CD4-positive, alpha-beta T cell (primary cell): ENCODE measurements at regions not wholly inside any gene's neighbourhood (a gene's known extent, or its start where the extent isn't known, plus 50 kb on each side); places are given as distances from the start of the nearest gene placed in this dataset.
"Not testable (repeated sequence)": the region's sequence is repeated elsewhere in the genome, so short reads cannot be mapped to it uniquely, and the experiment has no call there.

Source experiments
- ATAC-seq: fragments of 200-7000 bp; cut with Tn5 transposase; one replicate; pipeline ENCODE4 v1.10.0; 2022; ENCODE audit warnings: mild to moderate bottlenecking; ENCODE audit not compliant: poor library complexity
- CTCF ChIA-PET: fragments of 350-600 bp; sonication (Branson Sonifier 250); formaldehyde crosslinking; loops from one replicate; lab custom pipeline; 2021; ENCODE audit warnings: antibody characterized with exemption, inconsistent platforms; lab: Charles Lee
- POLR2A ChIA-PET: fragments of 350-600 bp; sonication (Branson Sonifier 250); formaldehyde crosslinking; loops from one replicate; lab custom pipeline; 2021; ENCODE audit warnings: antibody characterized with exemption, inconsistent platforms; lab: Charles Lee
- DNase-seq, 14 experiments: peaks; one replicate each; pipeline ENCODE4 v3.0.0-alpha.2; 2013 to 2020; ENCODE audit warnings: mixed read lengths in 2 of 14
- H3K27ac ChIP-seq, 2 donors: one replicate each; pipeline versions ENCODE4 v1.5.1 to v1.7.0; 2013; ENCODE audit warnings: low read length in 2 of 2, low read depth in 1 of 2, mild to moderate bottlenecking in 1 of 2
- H3K27me3 ChIP-seq, 2 experiments: 1 replicate in 1 of 2; 2 replicates in 1 of 2; pipeline versions ENCODE4 v1.6.1 to v1.7.0; 2013; ENCODE audit warnings: low read length in 2 of 2, control low read depth in 1 of 2, mild to moderate bottlenecking in 1 of 2, moderate library complexity in 1 of 2; ENCODE audit not compliant: insufficient read depth in 2 of 2, control insufficient read depth in 1 of 2
- H3K36me3 ChIP-seq: one replicate; pipeline ENCODE4 v1.6.1; 2013; ENCODE audit warnings: low read length, control low read depth; ENCODE audit not compliant: insufficient read depth
- H3K4me1 ChIP-seq: one replicate; pipeline ENCODE4 v1.6.1; 2013; ENCODE audit warnings: low read length, control low read depth; ENCODE audit not compliant: insufficient read depth
- H3K4me3 ChIP-seq: one replicate; pipeline ENCODE4 v1.5.1; 2013; ENCODE audit warnings: mild to moderate bottlenecking, low read length, moderate library complexity
- H3K9me3 ChIP-seq, 2 experiments: 1 replicate in 1 of 2; 2 replicates in 1 of 2; pipeline versions ENCODE4 v1.6.1 to v1.7.0; 2013; ENCODE audit warnings: low read length in 2 of 2, mild to moderate bottlenecking in 2 of 2, control low read depth in 1 of 2, moderate library complexity in 1 of 2; ENCODE audit not compliant: control insufficient read depth in 1 of 2, insufficient read depth in 1 of 2
- H3K27ac Mint-ChIP-seq: one replicate; pipeline ENCODE4 v1.8.0; 2020; ENCODE audit warnings: mixed read lengths
- H3K27me3 Mint-ChIP-seq: one replicate; pipeline ENCODE4 v1.8.0; 2021; ENCODE audit warnings: mixed read lengths
- H3K36me3 Mint-ChIP-seq: one replicate; pipeline ENCODE4 v1.8.0; 2021; ENCODE audit warnings: low read depth, mixed read lengths
- H3K4me1 Mint-ChIP-seq: one replicate; pipeline ENCODE4 v1.8.0; 2021; ENCODE audit warnings: low read depth, mixed read lengths
- H3K4me3 Mint-ChIP-seq: one replicate; pipeline ENCODE4 v1.8.0; 2020; ENCODE audit warnings: mild to moderate bottlenecking, mixed read lengths
- H3K9me3 Mint-ChIP-seq: one replicate; pipeline ENCODE4 v1.8.0; 2020; ENCODE audit warnings: mixed read lengths
- CTCF ChIP-seq: fragments of 200-600 bp; IDR thresholded peaks from one replicate; pipeline ENCODE4 v1.8.0; 2022; ENCODE audit warnings: antibody characterized with exemption, mild to moderate bottlenecking
- intact Hi-C, 2 experiments: fragments of 100-400 bp; cut with DNase I in 1 of 2; cut with micrococcal nuclease in 1 of 2; formaldehyde crosslinking; loops; one replicate each; pipeline versions ENCODE4 v1.15.1 to v1.9.0; 2023 to 2025; cut with DNase I, micrococcal nuclease

GRCh38 chr5:122615832-122616231, 159.0 kb upstream of the SNX2 start:
- peaks cover 2% of the 10 kb centered on the region for H3K9me3 Mint-ChIP-seq
- Histone ChIP-seq H3K9me3 (no peaks in the 10 kb centered on the region), H3K4me3 (no peak overlapping the region), H3K4me1 (no peaks in the 10 kb centered on the region), H3K27ac (no peak overlapping the region), H3K36me3 (no peaks in the 10 kb centered on the region), H3K27me3 (no peaks in the 10 kb centered on the region)
- H3K27ac Mint-ChIP-seq, result no peak overlapping the region
- no peak overlapping the region for H3K4me3 Mint-ChIP-seq
- H3K36me3 Mint-ChIP-seq, result no peaks in the 10 kb centered on the region
- DNase-seq (no peak), ATAC-seq (no peak)
- H3K4me1 Mint-ChIP-seq, result no peaks in the 10 kb centered on the region
- ChIA-PET POLR2A (no interaction called here), CTCF (no interaction called here)
- TF ChIP-seq CTCF, result no peak
- intact Hi-C loops, result no loop called here
- H3K27me3 Mint-ChIP-seq, result no peaks in the 10 kb centered on the region

GRCh38 chr5:122618046-122618445, 156.8 kb upstream of the SNX2 start:
- intact Hi-C loops, H3K36me3 ChIP-seq, H3K36me3 Mint-ChIP-seq, H3K4me3 ChIP-seq, H3K4me3 Mint-ChIP-seq, H3K4me1 ChIP-seq, POLR2A ChIA-PET, H3K9me3 ChIP-seq, ATAC-seq, CTCF ChIA-PET, H3K9me3 Mint-ChIP-seq, H3K27me3 ChIP-seq, H3K27ac ChIP-seq, H3K4me1 Mint-ChIP-seq, DNase-seq, H3K27me3 Mint-ChIP-seq, H3K27ac Mint-ChIP-seq: not testable (repeated sequence)

- H3K27me3 Mint-ChIP-seq, POLR2A ChIA-PET, H3K9me3 ChIP-seq, DNase-seq, H3K27me3 ChIP-seq, H3K9me3 Mint-ChIP-seq, H3K36me3 ChIP-seq, H3K27ac Mint-ChIP-seq, H3K36me3 Mint-ChIP-seq, intact Hi-C loops, H3K4me1 Mint-ChIP-seq, ATAC-seq, H3K4me3 ChIP-seq, H3K27ac ChIP-seq, CTCF ChIA-PET, H3K4me1 ChIP-seq, H3K4me3 Mint-ChIP-seq: not testable (repeated sequence)
Observed at GRCh38 chr5:122620768-122621167, 154.1 kb upstream of the SNX2 start.

- DNase-seq, H3K4me1 ChIP-seq, H3K9me3 Mint-ChIP-seq, POLR2A ChIA-PET, H3K4me3 ChIP-seq, H3K36me3 ChIP-seq, H3K4me1 Mint-ChIP-seq, H3K27ac ChIP-seq, H3K9me3 ChIP-seq, H3K36me3 Mint-ChIP-seq, ATAC-seq, H3K27me3 Mint-ChIP-seq, intact Hi-C loops, CTCF ChIA-PET, H3K4me3 Mint-ChIP-seq, H3K27ac Mint-ChIP-seq, H3K27me3 ChIP-seq: not testable (repeated sequence)
Observed at GRCh38 chr5:122628714-122629113, 146.2 kb upstream of the SNX2 start.
